PC-3 (cell line): ENCODE measurements at regions not wholly inside any gene's neighbourhood (a gene's known extent, or its start where the extent isn't known, plus 50 kb on each side); places are given as distances from the start of the nearest gene placed in this dataset.

Source experiments
- CTCF ChIP-seq: fragments of 300-600 bp; sonication (generic); conservative IDR thresholded peaks from 2 replicates; pipeline ENCODE4 v1.5.1; 2017; ENCODE audit warnings: antibody characterized with exemption, low read depth, mild to moderate bottlenecking, low read length
- EZH2 ChIP-seq: fragments of 300-600 bp; sonication (generic); IDR thresholded peaks from one replicate; pipeline ENCODE4 v1.6.1; 2017; ENCODE audit warnings: antibody characterized with exemption, mild to moderate bottlenecking, low read length; ENCODE audit not compliant: unreplicated experiment
- EZH2phosphoT487 ChIP-seq: fragments of 300-600 bp; sonication (generic); IDR thresholded peaks from 2 replicates; pipeline ENCODE4 v1.6.1; 2018; ENCODE audit warnings: mild to moderate bottlenecking, antibody characterized with exemption, low read length, borderline replicate concordance

GRCh38 chr2:236870370-236870769, 215.3 kb upstream of the COPS8 start:
- no peak for TF ChIP-seq CTCF
- TF ChIP-seq EZH2: no peak
- no peak for TF ChIP-seq EZH2phosphoT487
